ENCODE measurements at regions not wholly inside any gene's neighbourhood (a gene's known extent, or its start where the extent isn't known, plus 50 kb on each side); places are given as distances from the start of the nearest gene placed in this dataset.

- DNase-seq (ENCODE audit: low read depth) (no peak), FAIRE-seq (no peak)
- no peak for TF ChIP-seq CTCF (IDR thresholded peaks at IDR 0.05; ENCODE audit: insufficient read depth, low read length, severe bottlenecking)
These were observed 82.6 kb downstream of the C16orf95 start for GRCh38 chr16:87234601-87235000.

GRCh38 chr16:87235810-87236515 is 81.2 kb downstream of the C16orf95 start:
- DNase-seq (ENCODE audit: low read depth) (no peak), FAIRE-seq (no peak)
- no peak for TF ChIP-seq CTCF (IDR thresholded peaks at IDR 0.05; ENCODE audit: insufficient read depth, low read length, severe bottlenecking)
- Histone ChIP-seq H3K27me3 (ENCODE audit: control insufficient read depth, insufficient read depth, low read length) (no peaks in the 10 kb centered on the region), H3K36me3 (ENCODE audit: control insufficient read depth, insufficient read depth, low read length) (no peaks in the 10 kb centered on the region), H3K4me3 (ENCODE audit: low read depth, low read length) (no peak overlapping the region)

More at GRCh38 chr16:87234601-87235000, 82.6 kb downstream of the C16orf95 start:
- Histone ChIP-seq H3K36me3 (ENCODE audit: control insufficient read depth, insufficient read depth, low read length) (no peaks in the 10 kb centered on the region), H3K27me3 (ENCODE audit: control insufficient read depth, insufficient read depth, low read length) (no peaks in the 10 kb centered on the region), H3K4me3 (ENCODE audit: low read depth, low read length) (no peak overlapping the region)

GRCh38 chr16:87236516-87237115 is 80.6 kb downstream of the C16orf95 start:
- FAIRE-seq: no peak
- no peak overlapping the region for H3K4me3 ChIP-seq (ENCODE audit: low read depth, low read length)
- no peaks in the 10 kb centered on the region for H3K36me3 ChIP-seq (ENCODE audit: control insufficient read depth, insufficient read depth, low read length)
- no peak for DNase-seq (ENCODE audit: low read depth)
- TF ChIP-seq CTCF (IDR thresholded peaks at IDR 0.05; ENCODE audit: insufficient read depth, low read length, severe bottlenecking): no peak
- H3K27me3 ChIP-seq (ENCODE audit: control insufficient read depth, insufficient read depth, low read length): no peaks in the 10 kb centered on the region

- FAIRE-seq (no peak), DNase-seq (ENCODE audit: low read depth) (no peak)
- H3K4me3 ChIP-seq (ENCODE audit: low read depth, low read length): no peak overlapping the region
- no peak for TF ChIP-seq CTCF (IDR thresholded peaks at IDR 0.05; ENCODE audit: insufficient read depth, low read length, severe bottlenecking)
- no peaks in the 10 kb centered on the region for H3K36me3 ChIP-seq (ENCODE audit: control insufficient read depth, insufficient read depth, low read length)
- H3K27me3 ChIP-seq (ENCODE audit: control insufficient read depth, insufficient read depth, low read length): no peaks in the 10 kb centered on the region
These were observed 78.9 kb downstream of the C16orf95 start for GRCh38 chr16:87238361-87238715.

- FAIRE-seq (no peak), DNase-seq (ENCODE audit: low read depth) (no peak)
- Histone ChIP-seq H3K27me3 (ENCODE audit: control insufficient read depth, insufficient read depth, low read length) (no peaks in the 10 kb centered on the region), H3K36me3 (ENCODE audit: control insufficient read depth, insufficient read depth, low read length) (no peaks in the 10 kb centered on the region), H3K4me3 (ENCODE audit: low read depth, low read length) (no peak overlapping the region)
- no peak for TF ChIP-seq CTCF (IDR thresholded peaks at IDR 0.05; ENCODE audit: insufficient read depth, low read length, severe bottlenecking)
These were observed 77.6 kb downstream of the C16orf95 start for GRCh38 chr16:87239545-87239944.

Measured in bronchial epithelial cell (primary cell).